ENCODE measurements at regions not wholly inside any gene's neighbourhood (a gene's known extent, or its start where the extent isn't known, plus 50 kb on each side); places are given as distances from the start of the nearest gene placed in this dataset.

GRCh38 chr1:80846966-80847365, 953.8 kb upstream of the ADGRL2 start:
- H3K23me2 ChIP-seq (ENCODE audit: low read depth, low read length), result no peaks in the 10 kb centered on the region
- no peak overlapping the region for H3K14ac ChIP-seq (ENCODE audit: insufficient read length)
- FAIRE-seq, result no peak
- H2BK20ac ChIP-seq (ENCODE audit: low read length), result no peak overlapping the region
- CTCF ChIA-PET (ENCODE audit: partially characterized antibody), result interaction anchor here (0.7 kb wide), 2 partner anchors 692 to 1305 kb away, joined by 3 read pairs; no protein-coding TSS in a partner anchor
- POLR2A ChIA-PET (ENCODE audit: partially characterized antibody), result no interaction called here
- H4K20me1 ChIP-seq (replicated peaks in 1 of 2; ENCODE audit: control insufficient read depth in 1 of 2, insufficient read depth in 2 of 2, low read length in 2 of 2), result no peaks in the 10 kb centered on the region
- H4K91ac ChIP-seq (replicated peaks; ENCODE audit: insufficient read length, low read length), result no peak overlapping the region
- no peak overlapping the region for H2AK5ac ChIP-seq (ENCODE audit: low read depth, low read length)
- no peaks in the 10 kb centered on the region for H3K9me3 ChIP-seq (ENCODE audit: insufficient read depth in 2 of 2, low read depth in 1 of 2, low read length in 1 of 2)
- H3K36me3 ChIP-seq (ENCODE audit: control insufficient read depth in 2 of 4, insufficient read depth in 4 of 4, low read length in 3 of 4), result no peaks in the 10 kb centered on the region
- H3K79me2 ChIP-seq (ENCODE audit: control insufficient read depth in 1 of 2, insufficient read depth in 2 of 2, low read length in 2 of 2), result no peaks in the 10 kb centered on the region
- H4K8ac ChIP-seq (ENCODE audit: extremely low read depth, insufficient read depth, low read length), result no peak overlapping the region
- 93% methylated on average over 1 of the region's 1 CpG; no CpG with 5 or more reads in 1 of the 2 experiments for WGBS, 2 experiments (ENCODE audit: extremely low coverage in 1 of 2, insufficient coverage in 1 of 2, insufficient read length in 1 of 2, insufficient replicate concordance in 2 of 2, low coverage in 1 of 2, low lambda C conversion rate in 2 of 2, missing lambda C conversion rate in 1 of 2)
- no peak overlapping the region for H3K18ac ChIP-seq (ENCODE audit: extremely low read depth, low read length)
- H3K4me2 ChIP-seq (ENCODE audit: insufficient read depth in 1 of 2, low read depth in 2 of 2, low read length in 2 of 2), result no peak overlapping the region
- no peak overlapping the region for H3K4me3 ChIP-seq (ENCODE audit: extremely low read depth in 1 of 4, insufficient read depth in 2 of 4, low read depth in 3 of 4, low read length in 4 of 4)
- no peak overlapping the region for H3K27ac ChIP-seq (ENCODE audit: low read depth, low read length)
- no peaks in the 10 kb centered on the region for H3K79me1 ChIP-seq (ENCODE audit: low read depth, low read length)
- H2BK120ac ChIP-seq (replicated peaks; ENCODE audit: low read depth, low read length), result no peak overlapping the region
- no peak for DNase-seq (ENCODE audit: low read depth in 1 of 2, low spot score in 2 of 2)
- H2BK15ac ChIP-seq (ENCODE audit: low read length), result no peak overlapping the region
- no peaks in the 10 kb centered on the region for H3K4me1 ChIP-seq (replicated peaks in 1 of 4; ENCODE audit: control insufficient read depth in 3 of 4, insufficient read depth in 4 of 4, low read length in 3 of 4)
- H3K56ac ChIP-seq (replicated peaks; ENCODE audit: insufficient read length, low read depth, low read length), result no peak overlapping the region
- no peak overlapping the region for H2BK5ac ChIP-seq (ENCODE audit: low read depth, low read length)
- no peaks in the 10 kb centered on the region for H3K27me3 ChIP-seq (replicated peaks in 1 of 4; ENCODE audit: control insufficient read depth in 3 of 4, extremely low read depth in 1 of 4, insufficient read depth in 3 of 4, low read length in 3 of 4)
- H3K9ac ChIP-seq (replicated peaks in 1 of 4; ENCODE audit: extremely low read depth in 1 of 4, low read depth in 3 of 4, low read length in 3 of 4), result no peak overlapping the region
- no peak overlapping the region for H3K4ac ChIP-seq (replicated peaks; ENCODE audit: insufficient read length, low read depth, low read length)
- H3K23ac ChIP-seq (ENCODE audit: insufficient read length), result no peak overlapping the region
- H4K5ac ChIP-seq (ENCODE audit: insufficient read length, low read depth, low read length), result no peak overlapping the region
- no peak overlapping the region for H2BK12ac ChIP-seq (ENCODE audit: low read depth, low read length)
- H2AFZ ChIP-seq (ENCODE audit: low read length), result no peak overlapping the region
- no peak for TF ChIP-seq CTBP2 (IDR thresholded peaks at IDR 0.05; ENCODE audit: borderline replicate concordance, insufficient read depth, insufficient read length, low read length)
- no peak for TF ChIP-seq YY1 (IDR thresholded peaks at IDR 0.05; ENCODE audit: low read depth, low read length)
- TF ChIP-seq EZH2 (IDR thresholded peaks at IDR 0.05; ENCODE audit: low read depth, low read length, severe bottlenecking), result no peak
- no peak for TF ChIP-seq KDM1A (IDR thresholded peaks at IDR 0.05; ENCODE audit: borderline replicate concordance, low read length)
- no peak for TF ChIP-seq EP300 (IDR thresholded peaks at IDR 0.05; ENCODE audit: borderline replicate concordance in 1 of 2, low read depth in 2 of 2, low read length in 2 of 2)
- TF ChIP-seq TAF7 (optimal IDR thresholded peaks at IDR 0.05; ENCODE audit: borderline replicate concordance, low read depth, low read length), result no peak
- no peak for TF ChIP-seq SP2 (IDR thresholded peaks at IDR 0.05; ENCODE audit: low read length)
- no peak for TF ChIP-seq CEBPB (IDR thresholded peaks at IDR 0.05; ENCODE audit: low read depth, low read length)
- no peak for TF ChIP-seq SAP30 (IDR thresholded peaks at IDR 0.05; ENCODE audit: insufficient read depth, insufficient replicate concordance, low read length)
- TF ChIP-seq MAFK (IDR thresholded peaks at IDR 0.05; ENCODE audit: low read depth, low read length), result no peak
- no peak for TF ChIP-seq MAX (IDR thresholded peaks at IDR 0.05)
- TF ChIP-seq GABPA (IDR thresholded peaks at IDR 0.05; ENCODE audit: borderline replicate concordance, insufficient read depth, low read length), result no peak
- TF ChIP-seq HDAC6 (IDR thresholded peaks at IDR 0.05; ENCODE audit: low read depth, low read length), result no peak
- TF ChIP-seq RAD21 (IDR thresholded peaks at IDR 0.05 in 1 of 2, conservative IDR thresholded peaks at IDR 0.05 in 1 of 2; ENCODE audit: low read depth in 2 of 2, low read length in 2 of 2), result no peak

Measured in H1 (cell line).